Right ventricle myocardium superior (tissue), 1 donor: ENCODE measurements at regions not wholly inside any gene's neighbourhood (a gene's known extent, or its start where the extent isn't known, plus 50 kb on each side); places are given as distances from the start of the nearest gene placed in this dataset.

Experiments used
- ATAC-seq: fragments of 200-7000 bp; cut with Tn5 transposase; one replicate; pipeline ENCODE4 v1.9.1; 2020; ENCODE audit warnings: mild to moderate bottlenecking; ENCODE audit not compliant: poor library complexity
- DNase-seq: peaks from one replicate; pipeline ENCODE4 v3.0.0-alpha.2; 2020
- intact Hi-C: fragments of 100-400 bp; cut with DNase I; formaldehyde crosslinking; loops from one replicate; pipeline ENCODE4 v1.11.2; 2022
- donor health status: DM: no; HTN: yes; CAD: no; lungs with severe emphysema.

DNA sequence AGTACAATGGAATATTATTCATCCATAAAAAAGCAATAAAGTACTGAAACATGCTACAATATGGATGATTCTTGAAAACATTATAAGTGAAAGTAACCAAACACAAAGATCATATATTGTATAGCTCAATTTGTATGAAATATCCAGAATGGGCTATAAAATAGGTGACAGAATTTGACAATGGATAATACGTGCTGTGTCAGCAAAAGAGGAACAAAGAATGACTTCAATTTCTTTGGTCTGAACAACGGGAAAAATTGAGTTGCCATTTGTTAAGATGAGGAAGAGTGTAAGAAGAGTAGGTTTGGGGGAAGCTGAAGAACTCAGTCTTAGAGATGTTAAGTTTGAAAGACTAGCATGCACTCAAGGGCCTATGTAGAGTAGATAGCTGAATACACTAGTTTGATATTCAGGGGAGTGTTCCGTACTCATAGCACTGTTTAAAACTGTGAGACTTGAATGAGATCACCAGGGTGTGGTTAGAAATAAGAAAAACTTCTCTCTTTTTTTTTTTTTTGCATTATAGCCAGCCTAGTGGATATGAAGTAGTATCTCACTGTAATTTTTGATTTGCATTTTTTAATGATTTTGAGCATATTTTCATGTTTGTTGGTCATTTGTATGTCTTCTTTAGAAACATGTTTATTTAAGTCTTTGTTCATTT, 213.6 kb downstream of the NR4A2 start:
- DNase-seq (no peak), ATAC-seq (no peak)
- intact Hi-C loops, result no loop called here

DNA sequence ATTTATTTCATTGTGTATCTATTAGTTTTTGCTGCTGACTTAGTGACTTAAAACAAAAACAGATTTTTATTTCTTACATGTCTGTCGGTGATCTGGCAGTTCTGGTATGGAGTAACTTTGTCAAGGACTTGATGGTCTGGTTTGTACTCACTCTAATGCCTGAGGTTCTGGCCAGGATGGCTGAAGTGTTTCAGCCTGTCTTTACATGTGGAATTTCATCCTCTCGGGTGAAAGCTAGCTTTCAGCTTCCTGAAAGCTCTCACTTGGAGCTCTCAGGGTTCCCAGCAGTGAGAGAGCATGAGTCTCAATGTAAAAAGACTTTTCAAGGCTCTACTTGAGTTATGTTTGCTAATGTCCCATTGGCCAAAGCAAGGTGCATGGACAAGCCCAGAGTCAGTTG, 216.4 kb downstream of the NR4A2 start:
- ATAC-seq (no peak), DNase-seq (no peak)
- intact Hi-C loops, result no loop called here

DNA sequence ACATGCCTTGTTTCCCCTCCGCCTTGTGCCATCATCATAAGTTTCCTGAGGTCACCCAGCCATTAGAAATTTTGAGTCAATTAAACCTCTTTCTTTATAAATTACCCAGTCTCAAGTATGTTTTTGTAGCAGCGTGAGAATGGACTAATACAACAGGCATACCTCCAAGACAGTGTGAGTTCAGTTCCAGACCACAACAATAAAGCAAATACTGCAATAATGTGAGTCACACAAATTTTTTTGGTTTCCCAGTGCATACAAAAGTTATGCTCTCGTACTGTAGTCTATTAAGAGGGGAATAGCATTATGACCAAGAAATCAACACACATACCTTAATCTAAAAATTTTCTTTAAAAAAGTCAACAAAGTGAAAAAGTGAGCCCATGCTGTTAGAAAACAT, 217.2 kb downstream of the NR4A2 start:
- ATAC-seq (no peak), DNase-seq (no peak)
- intact Hi-C loops, result no loop called here

DNA sequence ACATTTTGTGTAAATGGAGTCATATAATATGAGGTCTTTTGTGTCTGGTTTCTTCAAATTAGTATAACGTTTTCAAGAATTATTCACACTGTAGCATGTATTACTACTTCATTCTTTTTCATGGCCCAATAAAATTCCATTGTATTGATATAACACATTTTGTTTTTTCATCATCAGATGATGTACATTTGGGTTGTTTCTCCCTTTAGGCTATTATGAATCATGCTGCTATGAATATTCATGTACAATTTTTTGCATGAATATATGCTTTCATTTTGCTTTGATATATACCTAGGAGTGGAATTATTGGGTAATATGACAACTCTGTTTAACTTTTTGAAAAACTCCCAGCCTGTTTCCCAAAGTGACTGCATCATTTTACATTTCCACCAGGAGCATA, 220.2 kb downstream of the NR4A2 start:
- ATAC-seq (no peak), DNase-seq (no peak)
- intact Hi-C loops, result no loop called here

GRCh38 chr2:156110890-156111289, 221.6 kb downstream of the NR4A2 start:
- intact Hi-C loops, result no loop called here
- ATAC-seq (no peak), DNase-seq (no peak)

- DNase-seq, result no peak
- intact Hi-C loops, result no loop called here
- ATAC-seq, result no peak
These were observed 233.1 kb downstream of the NR4A2 start for GRCh38 chr2:156099382-156099781.

DNA sequence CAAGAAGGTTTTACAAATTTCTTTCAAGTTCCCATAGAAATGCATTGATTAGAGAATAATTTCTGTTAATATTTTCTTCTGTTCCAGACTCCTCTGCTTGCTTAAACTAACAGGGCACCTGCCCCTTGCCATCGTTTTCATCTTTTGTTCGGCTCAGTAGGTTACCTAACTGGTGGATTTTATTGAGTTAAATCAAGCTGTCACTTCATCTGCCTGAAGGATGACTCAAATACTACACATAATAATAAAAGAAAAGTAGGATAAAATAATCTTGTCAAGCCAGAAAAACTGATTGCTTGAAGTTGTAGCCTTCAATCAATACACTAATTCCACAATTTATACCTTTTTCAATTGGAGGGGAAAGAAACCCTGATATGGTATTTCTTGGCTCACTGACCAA, 234.0 kb downstream of the NR4A2 start:
- intact Hi-C loops, result no loop called here
- no peak for ATAC-seq
- DNase-seq, result no peak

DNA sequence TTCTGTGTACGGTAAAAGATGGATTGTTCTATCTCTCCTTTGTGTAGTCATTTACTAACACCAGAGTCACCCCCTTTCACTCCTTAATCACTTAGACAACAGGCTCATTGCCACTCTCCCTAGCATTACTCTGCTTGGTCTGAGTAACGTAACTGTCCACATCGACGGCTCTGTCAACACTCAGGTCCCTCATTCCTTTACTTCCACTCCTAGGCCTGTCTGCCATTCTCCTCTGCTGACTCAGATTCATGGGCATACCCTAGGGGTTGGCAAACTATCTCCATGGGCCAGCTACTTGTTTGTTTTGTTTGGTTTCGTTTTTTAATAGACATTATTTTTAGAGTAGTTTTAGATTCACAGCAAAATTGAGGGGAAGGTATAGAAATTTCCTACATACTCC, 243.9 kb downstream of the NR4A2 start:
- no peak for DNase-seq
- no peak for ATAC-seq
- intact Hi-C loops, result no loop called here

DNA sequence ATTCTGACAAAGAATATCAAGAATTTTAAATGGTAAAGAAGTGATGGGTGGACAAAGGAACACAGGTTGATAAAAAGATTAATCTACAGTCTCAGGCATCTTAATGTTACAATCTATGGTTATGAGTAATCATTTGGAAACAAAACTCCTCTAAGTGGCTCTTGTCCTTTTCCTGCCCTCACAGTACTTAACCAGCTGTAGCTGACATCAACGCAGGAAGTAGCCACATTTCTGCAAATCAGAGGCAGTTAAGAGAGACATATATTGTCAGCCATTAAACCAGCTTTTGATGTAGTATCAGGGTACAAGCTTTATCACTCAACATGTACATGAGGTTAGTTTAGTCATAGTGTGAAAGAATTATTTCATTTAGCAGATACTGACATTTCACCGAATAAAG, 244.6 kb downstream of the NR4A2 start:
- DNase-seq (no peak), ATAC-seq (no peak)

DNA sequence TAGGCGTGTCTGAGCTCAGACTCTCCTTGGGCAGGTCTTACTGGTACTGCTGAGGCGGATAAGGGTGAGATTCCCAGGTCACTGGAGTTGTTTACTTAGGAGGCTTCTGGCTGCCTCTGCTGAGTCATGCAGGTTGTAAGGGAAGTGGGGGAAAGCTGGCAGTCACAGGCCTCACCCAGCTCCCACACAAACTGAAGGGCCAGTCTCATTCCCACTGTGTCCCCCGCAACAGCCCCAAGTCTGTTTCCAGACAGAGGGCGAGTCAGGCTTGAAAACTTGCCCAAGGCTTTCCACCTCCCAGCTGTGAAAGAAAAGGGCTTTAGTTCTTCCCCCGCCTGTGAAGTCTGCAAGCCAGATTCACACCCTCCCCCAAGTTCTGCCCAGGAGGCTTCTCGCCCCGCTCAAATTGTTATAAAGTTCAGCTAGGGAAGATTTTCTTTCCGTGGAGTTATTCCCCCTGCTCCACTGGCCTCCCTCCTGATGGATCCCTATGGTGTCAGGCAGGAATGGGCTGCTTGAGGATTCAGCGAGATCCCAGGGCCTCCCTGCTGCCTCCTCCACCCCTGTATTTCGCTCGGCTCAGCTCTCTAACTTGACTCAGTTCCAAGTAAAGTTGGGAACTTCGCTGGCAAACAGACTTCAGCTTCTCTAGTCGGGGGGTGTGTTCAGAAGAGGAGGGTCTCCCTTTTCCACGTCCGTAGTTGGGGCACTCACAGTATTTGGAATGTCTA, 248.6 kb downstream of the NR4A2 start:
- no peak for ATAC-seq

More for the DNA sequence above, 244.6 kb downstream of the NR4A2 start:
- intact Hi-C loops, result no loop called here

GRCh38 chr2:156079845-156080244, 252.7 kb downstream of the NR4A2 start:
- no peak for DNase-seq
- ATAC-seq, result no peak
- intact Hi-C loops, result no loop called here

More for the DNA sequence above, 248.6 kb downstream of the NR4A2 start:
- intact Hi-C loops, result no loop called here
- no peak for DNase-seq

- intact Hi-C loops, result no loop called here
- no peak for ATAC-seq
- no peak for DNase-seq
These were observed 255.3 kb downstream of the NR4A2 start for GRCh38 chr2:156077041-156077742.

DNA sequence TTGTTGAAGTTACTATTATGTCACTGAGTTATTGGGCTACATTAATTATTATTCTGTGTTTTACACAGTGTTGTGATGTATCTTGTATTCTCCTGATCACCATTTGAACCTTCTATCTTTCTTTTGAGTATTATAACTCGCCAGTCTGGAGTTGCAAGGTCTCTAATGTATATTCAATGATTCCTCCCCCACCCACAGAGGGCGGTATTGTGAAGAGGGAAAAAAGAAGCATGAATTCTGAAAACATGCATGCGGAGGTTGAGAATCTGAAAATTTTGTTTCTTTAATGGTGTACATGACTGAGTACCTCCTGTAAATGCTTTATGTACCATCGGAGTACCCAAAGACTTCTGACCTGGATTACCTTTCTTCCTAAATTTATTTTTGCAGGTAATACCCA, 266.6 kb downstream of the NR4A2 start:
- intact Hi-C loops, result no loop called here

GRCh38 chr2:156064540-156064939, 268.0 kb downstream of the NR4A2 start:
- intact Hi-C loops, result no loop called here
- DNase-seq (no peak), ATAC-seq (no peak)

More for the DNA sequence above, 266.6 kb downstream of the NR4A2 start:
- ATAC-seq, result no peak
- no peak for DNase-seq

DNA sequence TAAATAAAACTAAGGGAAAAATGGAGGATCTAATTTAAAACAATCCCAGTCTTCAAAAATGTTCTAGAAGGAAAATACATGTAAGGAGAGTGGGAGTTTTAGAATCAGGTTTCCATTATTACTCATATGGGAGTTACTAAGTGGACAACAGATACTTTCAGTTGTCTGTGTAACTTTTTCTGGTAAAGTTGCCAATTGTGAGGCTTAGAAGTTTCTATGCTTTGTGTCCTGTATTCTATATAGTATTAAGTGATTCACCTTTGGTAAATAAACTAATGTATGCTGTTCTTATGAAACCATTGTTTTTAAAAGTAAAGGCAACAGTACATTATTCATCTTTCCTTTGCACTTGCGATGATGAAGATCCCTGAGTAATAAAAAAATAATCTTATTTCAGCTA, 274.9 kb downstream of the NR4A2 start:
- intact Hi-C loops, result no loop called here
- DNase-seq, result no peak

GRCh38 chr2:156054983-156055382, 277.5 kb downstream of the NR4A2 start:
- ATAC-seq (no peak), DNase-seq (no peak)
- intact Hi-C loops, result no loop called here

More for the DNA sequence above, 274.9 kb downstream of the NR4A2 start:
- ATAC-seq, result no peak

DNA sequence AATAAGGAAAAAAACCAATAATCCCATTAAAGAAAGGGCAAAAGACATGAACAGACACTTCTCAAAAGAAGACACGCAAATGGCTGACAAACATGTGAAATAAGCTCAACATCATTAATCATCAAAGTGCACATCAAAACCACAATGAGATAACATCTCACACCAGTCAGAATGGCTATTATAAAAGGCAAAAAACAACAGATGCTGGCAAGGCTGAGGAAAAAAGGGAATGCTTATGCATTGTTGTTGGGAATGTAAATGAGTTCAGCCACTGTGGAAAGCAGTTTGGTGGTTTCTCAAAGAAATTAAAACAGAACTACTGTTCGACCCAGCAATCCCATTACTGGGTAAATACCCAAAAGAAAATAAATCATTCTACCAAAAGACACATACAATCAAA, 285.6 kb downstream of the NR4A2 start:
- ATAC-seq, result no peak
- DNase-seq, result no peak
- intact Hi-C loops, result no loop called here

GRCh38 chr2:156042895-156043294, 289.6 kb downstream of the NR4A2 start:
- intact Hi-C loops, result no loop called here
- no peak for DNase-seq
- ATAC-seq, result no peak

DNA sequence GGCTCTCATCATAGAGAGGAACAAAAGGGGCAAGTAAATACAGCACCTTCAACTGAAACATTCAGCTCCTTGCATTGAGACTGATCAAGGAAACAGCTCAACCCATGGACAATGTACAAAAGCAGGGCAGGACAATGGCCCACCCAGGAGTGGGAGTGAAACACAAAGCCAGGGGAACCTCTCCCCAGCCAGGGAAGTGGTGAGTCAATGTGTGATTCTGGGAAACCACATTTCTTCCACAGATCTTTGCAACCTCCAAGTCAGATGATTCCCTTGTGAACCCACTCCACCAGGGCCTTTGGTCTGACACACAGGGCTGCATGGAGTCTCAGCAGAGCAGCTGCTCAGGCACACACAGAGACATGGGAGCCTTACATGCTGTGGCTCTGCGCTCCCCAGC, 294.5 kb downstream of the NR4A2 start:
- intact Hi-C loops, result no loop called here
- DNase-seq (no peak), ATAC-seq (no peak)

DNA sequence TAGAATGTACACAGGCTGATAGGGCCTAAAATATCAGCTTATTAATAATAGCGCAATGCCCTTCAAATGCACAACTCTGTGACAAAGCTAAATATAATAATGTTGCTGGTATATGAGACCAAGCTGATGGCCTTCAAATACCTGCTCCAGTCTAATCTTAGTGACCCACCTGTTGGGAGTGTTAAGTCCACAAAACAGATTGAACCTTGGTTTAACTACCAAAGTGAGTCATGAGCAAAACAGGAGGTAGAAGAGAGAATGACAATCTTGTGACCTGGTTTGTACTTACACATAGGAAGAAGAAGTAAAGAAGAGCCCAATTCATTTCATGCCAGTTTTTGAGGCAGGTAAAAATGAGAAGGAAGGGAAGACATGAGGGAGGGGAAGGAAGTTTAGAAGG, 295.0 kb downstream of the NR4A2 start:
- no peak for DNase-seq
- no peak for ATAC-seq
- intact Hi-C loops, result no loop called here
